GM12878 (cell line): ENCODE measurements at regions not wholly inside any gene's neighbourhood (a gene's known extent, or its start where the extent isn't known, plus 50 kb on each side); places are given as distances from the start of the nearest gene placed in this dataset.

ENCODE experiments used
- ATAC-seq: fragments of 200-7000 bp; cut with Tn5 transposase; 3 replicates; pipeline ENCODE4 v1.9.1; 2020; ENCODE audit warnings: mild to moderate bottlenecking, moderate library complexity
- BruUV-seq: library from RNA; stranded (reverse); fragments of 400-500 nt; replicated peaks from 2 replicates; lab custom pipeline; 2021; lab: Mats Ljungman, UMichigan
- CTCF ChIA-PET: fragments of 300-600 bp; sonication (Branson Sonifier 250); formaldehyde crosslinking; extraction: SDS; loops from one replicate; lab custom pipeline; 2021; ENCODE audit warnings: inconsistent platforms; lab: Yijun Ruan, JAX
- POLR2A ChIA-PET: fragments of 350-600 bp; formaldehyde crosslinking; extraction: SDS; loops from one replicate; lab custom pipeline; 2021; ENCODE audit warnings: inconsistent platforms; lab: Charles Lee
- RAD21 ChIA-PET: fragments of 300-600 bp; sonication (Branson Sonifier 250); formaldehyde crosslinking; loops from one replicate; lab custom pipeline; 2023; ENCODE audit warnings: antibody characterized with exemption; ENCODE audit not compliant: unreplicated experiment; lab: Charles Lee
- SMC1A ChIA-PET: fragments of 300-600 bp; sonication (Branson Sonifier 250); formaldehyde crosslinking; loops from one replicate; lab custom pipeline; 2023; ENCODE audit not compliant: unreplicated experiment, uncharacterized antibody; lab: Charles Lee
- DNase-seq: peaks from one replicate; pipeline ENCODE4 v3.0.0-alpha.2; 2011; ENCODE audit warnings: low read depth, low spot score
- FAIRE-seq: peaks from 3 replicates; lab custom pipeline; 2011; peaks lifted over from hg19 to GRCh38; lab: Jason Lieb, UNC
- H2AFZ ChIP-seq: 2 replicates; pipeline ENCODE4 v1.6.0; 2011; ENCODE audit warnings: low read depth, low read length, control low read depth; ENCODE audit not compliant: control insufficient read depth
- H3K27ac ChIP-seq: 2 replicates; pipeline ENCODE4 v1.5.1; 2011; ENCODE audit warnings: control low read depth; ENCODE audit not compliant: control insufficient read depth, insufficient read depth
- H3K27me3 ChIP-seq, 2 experiments: replicated peaks in 1 of 2; 2 replicates each; pipeline versions ENCODE4 v1.6.0 to v1.6.1; 2011; ENCODE audit warnings: low read length in 1 of 2; ENCODE audit not compliant: control insufficient read depth in 2 of 2, insufficient read depth in 2 of 2
- H3K36me3 ChIP-seq, 2 experiments: 2 replicates each; pipeline ENCODE4 v1.5.1; 2011; ENCODE audit warnings: low read length in 1 of 2; ENCODE audit not compliant: control insufficient read depth in 2 of 2, insufficient read depth in 2 of 2
- H3K4me1 ChIP-seq: 2 replicates; pipeline ENCODE4 v1.6.1; 2011; ENCODE audit warnings: mild to moderate bottlenecking, low read length, moderate library complexity, mixed read lengths; ENCODE audit not compliant: control insufficient read depth, insufficient read depth
- H3K4me2 ChIP-seq: 2 replicates; pipeline ENCODE4 v1.6.0; 2011; ENCODE audit warnings: control low read depth; ENCODE audit not compliant: control insufficient read depth, insufficient read depth
- H3K4me3 ChIP-seq: fragments of 200-600 bp; sonication (generic); 2 replicates; pipeline ENCODE4 v1.5.1; 2016
- H3K79me2 ChIP-seq: 2 replicates; pipeline ENCODE4 v1.6.0; 2011; ENCODE audit warnings: low read length; ENCODE audit not compliant: control insufficient read depth, insufficient read depth
- H3K9ac ChIP-seq: 2 replicates; pipeline ENCODE4 v1.8.0; 2011; ENCODE audit warnings: low read length, control low read depth, mixed read lengths; ENCODE audit not compliant: control insufficient read depth, insufficient read depth
- H3K9me3 ChIP-seq: replicated peaks from 3 replicates; pipeline ENCODE4 v1.5.1; 2011; ENCODE audit warnings: mild to moderate bottlenecking, low read length; ENCODE audit not compliant: control insufficient read depth, insufficient read depth
- H4K20me1 ChIP-seq: 2 replicates; pipeline ENCODE4 v1.6.0; 2011; ENCODE audit not compliant: control insufficient read depth, insufficient read depth
- BCL11A ChIP-seq: IDR thresholded peaks from 2 replicates; pipeline ENCODE4 v1.6.1; 2011; ENCODE audit warnings: low read depth, low read length
- E4F1 ChIP-seq: fragments of 450-650 bp; IDR thresholded peaks from 2 replicates; pipeline ENCODE4 v1.6.1; 2018; ENCODE audit warnings: borderline replicate concordance, mild to moderate bottlenecking; ENCODE audit not compliant: partially characterized antibody
- IRF5 ChIP-seq: fragments of 450-650 bp; IDR thresholded peaks from 2 replicates; pipeline ENCODE4 v1.6.1; 2017; ENCODE audit warnings: borderline replicate concordance
- PAX5 ChIP-seq: IDR thresholded peaks from 2 replicates; pipeline ENCODE4 v1.6.1; 2011; ENCODE audit warnings: low read depth, low read length, borderline replicate concordance
- POLR2AphosphoS2 ChIP-seq: IDR thresholded peaks from 2 replicates; pipeline ENCODE4 v1.6.1; 2011; ENCODE audit warnings: low read depth, mild to moderate bottlenecking, low read length, improper control_type of control experiment, moderate library complexity
- SMC3 ChIP-seq: IDR thresholded peaks from 2 replicates; pipeline ENCODE4 v1.6.1; 2011; ENCODE audit warnings: low read length, improper control_type of control experiment, borderline replicate concordance
- in situ Hi-C: fragments of 300-500 bp; cut with MboI; formaldehyde crosslinking; loops from 9 replicates; pipeline ENCODE4 v1.14.3; 2018; ENCODE audit warnings: mixed read lengths
- intact Hi-C: fragments of 100-400 bp; cut with micrococcal nuclease; formaldehyde crosslinking; loops from one replicate; pipeline ENCODE4 v1.14.2; 2022; ENCODE audit not compliant: unreplicated experiment

GRCh38 chr12:30286345-30286926, 409.2 kb downstream of the IPO8 start (continued):
- no peak for TF ChIP-seq POLR2AphosphoS2
- TF ChIP-seq IRF5: no peak
- no peak for TF ChIP-seq E4F1
- TF ChIP-seq SMC3: peak; percentile 50; the same call in 1 of the 2 replicates
- no peak for TF ChIP-seq PAX5
- TF ChIP-seq, all 136 proteins: peak for 4

- H3K27ac ChIP-seq: no peak overlapping the region
- H3K79me2 ChIP-seq: no peaks in the 10 kb centered on the region
- ChIA-PET SMC1A (no interaction called here), POLR2A (no interaction called here), CTCF (no interaction called here), RAD21 (no interaction called here)
- intact Hi-C loops (no loop called here), in situ Hi-C loops (no loop called here)
- no peak overlapping the region for H3K4me2 ChIP-seq
- H3K9ac ChIP-seq: no peak overlapping the region
- H3K4me3 ChIP-seq: no peak overlapping the region
- no peak for TF ChIP-seq BCL11A
- no peaks in the 10 kb centered on the region for H4K20me1 ChIP-seq
- H3K27me3 ChIP-seq: no peaks in the 10 kb centered on the region
- no peak for FAIRE-seq
- H3K4me1 ChIP-seq: no peaks in the 10 kb centered on the region
- H3K36me3 ChIP-seq: no peaks in the 10 kb centered on the region
- no peaks in the 10 kb centered on the region for H3K9me3 ChIP-seq
- no peak for DNase-seq
- no peak overlapping the region for H2AFZ ChIP-seq
- no peak for ATAC-seq
- BruUV-seq: no TSS peak
Measured at GRCh38 chr12:30278401-30278800, 417.3 kb downstream of the IPO8 start.
